ENCODE measurements at regions not wholly inside any gene's neighbourhood (a gene's known extent, or its start where the extent isn't known, plus 50 kb on each side); places are given as distances from the start of the nearest gene placed in this dataset.

DNA sequence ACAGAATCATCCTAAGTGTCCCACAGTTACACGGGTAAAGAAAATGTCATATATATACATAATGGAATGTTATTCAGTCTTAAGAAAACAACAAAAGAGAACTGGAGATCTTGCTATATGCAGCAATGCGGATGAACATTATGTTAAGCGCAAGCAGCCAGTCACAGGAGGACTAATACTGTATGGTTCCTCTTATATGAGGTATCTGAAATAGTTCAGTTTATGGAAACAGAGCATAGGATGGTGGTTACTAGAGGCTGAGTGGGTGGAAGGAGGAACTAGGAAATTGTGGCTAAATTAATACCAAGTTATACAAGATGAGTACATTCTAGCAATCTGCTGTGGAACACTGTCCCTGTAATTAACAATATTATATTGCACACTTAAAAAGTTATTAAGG lies 834.3 kb downstream of the KCNT2 start:
- intact Hi-C loops (cut with micrococcal nuclease) (no loop called here), in situ Hi-C loops (cut with MboI) (no loop called here)
- no TSS peak for BruUV-seq (replicated peaks)
- ChIA-PET POLR2A (no interaction called here), CTCF (ENCODE audit: low intra/inter-chr PET ratio) (no interaction called here)
- H3K9ac ChIP-seq (ENCODE audit: insufficient read depth in 1 of 2, low read depth in 2 of 2, low read length in 2 of 2): no peak overlapping the region
- no peak overlapping the region for H2AFZ ChIP-seq (ENCODE audit: low read depth, low read length)
- WGBS (ENCODE audit: insufficient coverage, low coverage, missing lambda C conversion rate): 27% methylated on average over 3 of the region's 3 CpGs
- ATAC-seq: peak; percentile 33; the same call in 1 of the 3 replicates
- H3K9me3 ChIP-seq (replicated peaks; ENCODE audit: control insufficient read depth, insufficient read depth, low read depth, low read length): no peaks in the 10 kb centered on the region
- H3K27me3 ChIP-seq (ENCODE audit: control insufficient read depth in 2 of 2, insufficient read depth in 2 of 2, low read length in 2 of 2): no peaks in the 10 kb centered on the region
- H4K20me1 ChIP-seq (replicated peaks; ENCODE audit: control insufficient read depth, insufficient read depth, low read length): no peaks in the 10 kb centered on the region
- H3K36me3 ChIP-seq (ENCODE audit: control insufficient read depth, insufficient read depth, low read length): no peaks in the 10 kb centered on the region
- no peaks in the 10 kb centered on the region for H3K4me1 ChIP-seq (replicated peaks in 1 of 2; ENCODE audit: control insufficient read depth in 2 of 2, insufficient read depth in 2 of 2, low read length in 2 of 2)
- no peak for DNase-seq (ENCODE audit: extremely low read depth in 1 of 4, low spot score in 3 of 4)
- no peak for TF ChIP-seq ARNT (IDR thresholded peaks at IDR 0.05)
- no peak for TF ChIP-seq PML (IDR thresholded peaks at IDR 0.05; ENCODE audit: low read length)
- no peak for FAIRE-seq
- no peak overlapping the region for H3K4me2 ChIP-seq (ENCODE audit: insufficient read depth, low read length)
- no peak overlapping the region for H3K27ac ChIP-seq (ENCODE audit: extremely low read depth, low read depth, low read length)
- no peaks in the 10 kb centered on the region for H3K79me2 ChIP-seq (ENCODE audit: control insufficient read depth, insufficient read depth, low read length)
- no peak overlapping the region for H3K4me3 ChIP-seq
- H3K9me1 ChIP-seq (ENCODE audit: control insufficient read depth, insufficient read depth, low read length): no peaks in the 10 kb centered on the region

DNA sequence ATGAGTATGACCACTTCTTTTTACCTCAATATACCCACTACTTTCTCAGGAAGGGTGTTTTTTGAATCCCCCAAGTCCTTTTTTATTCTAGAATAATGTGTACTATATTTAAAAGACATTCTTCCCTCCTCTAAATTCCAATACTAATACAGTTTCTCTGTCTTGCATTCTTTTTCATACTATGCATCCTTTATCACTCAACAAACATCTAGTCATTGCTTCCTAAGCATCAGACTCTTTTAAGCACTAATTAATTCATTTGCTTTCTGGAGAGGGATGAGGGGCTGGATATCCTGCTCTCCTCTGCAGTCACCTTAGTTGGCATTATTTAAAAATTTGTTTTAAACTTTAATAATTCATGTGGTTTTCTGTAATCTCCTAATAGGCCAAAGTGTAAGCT lies 838.8 kb downstream of the KCNT2 start:
- Histone ChIP-seq H3K79me2 (ENCODE audit: control insufficient read depth, insufficient read depth, low read length) (no peaks in the 10 kb centered on the region), H3K27ac (ENCODE audit: extremely low read depth, low read depth, low read length) (no peak overlapping the region), H3K36me3 (ENCODE audit: control insufficient read depth, insufficient read depth, low read length) (no peaks in the 10 kb centered on the region), H2AFZ (ENCODE audit: low read depth, low read length) (no peak overlapping the region), H3K4me1 (replicated peaks in 1 of 2; ENCODE audit: control insufficient read depth in 2 of 2, insufficient read depth in 2 of 2, low read length in 2 of 2) (no peaks in the 10 kb centered on the region), H3K27me3 (ENCODE audit: control insufficient read depth in 2 of 2, insufficient read depth in 2 of 2, low read length in 2 of 2) (no peaks in the 10 kb centered on the region), H3K9me1 (ENCODE audit: control insufficient read depth, insufficient read depth, low read length) (no peaks in the 10 kb centered on the region), H3K4me3 (no peak overlapping the region), H3K9me3 (replicated peaks; ENCODE audit: control insufficient read depth, insufficient read depth, low read depth, low read length) (no peaks in the 10 kb centered on the region), H3K4me2 (ENCODE audit: insufficient read depth, low read length) (no peak overlapping the region), H4K20me1 (replicated peaks; ENCODE audit: control insufficient read depth, insufficient read depth, low read length) (no peaks in the 10 kb centered on the region), H3K9ac (ENCODE audit: insufficient read depth in 1 of 2, low read depth in 2 of 2, low read length in 2 of 2) (no peak overlapping the region)
- no TSS peak for BruUV-seq (replicated peaks)
- intact Hi-C loops (cut with micrococcal nuclease): no loop called here
- FAIRE-seq (no peak), DNase-seq (ENCODE audit: extremely low read depth in 1 of 4, low spot score in 3 of 4) (no peak), ATAC-seq (no peak)
- in situ Hi-C loops (cut with MboI): no loop called here
- ChIA-PET CTCF (ENCODE audit: low intra/inter-chr PET ratio) (no interaction called here), POLR2A (no interaction called here)
- TF ChIP-seq SREBF1 (IDR thresholded peaks at IDR 0.05; ENCODE audit: borderline replicate concordance, low read depth, low read length) (no peak), ADNP (tag; IDR thresholded peaks at IDR 0.05) (no peak), NFE2L1 (tag; IDR thresholded peaks at IDR 0.05; ENCODE audit: borderline replicate concordance, low read depth) (no peak), PHB2 (IDR thresholded peaks at IDR 0.05; ENCODE audit: low read depth) (no peak), BRCA1 (IDR thresholded peaks at IDR 0.05) (no peak), BRCA1 (CRISPR knock-in tag; IDR thresholded peaks at IDR 0.05) (no peak), ZKSCAN8 (CRISPR knock-in tag; IDR thresholded peaks at IDR 0.05) (no peak), KDM5B (IDR thresholded peaks at IDR 0.05; ENCODE audit: insufficient replicate concordance, low read depth, low read length) (no peak), SIN3A (IDR thresholded peaks at IDR 0.05; ENCODE audit: borderline replicate concordance in 2 of 2, control insufficient read depth in 1 of 2, low read depth in 2 of 2, low read length in 2 of 2) (no peak), ZNF41 (CRISPR knock-in tag; conservative IDR thresholded peaks at IDR 0.05) (no peak), ZC3H8 (IDR thresholded peaks at IDR 0.05) (no peak), POLR2H (tag; IDR thresholded peaks at IDR 0.05; ENCODE audit: low read depth) (no peak), FOXP1 (CRISPR knock-in tag; IDR thresholded peaks at IDR 0.05) (no peak)
- TF ChIP-seq, protein P1, sequence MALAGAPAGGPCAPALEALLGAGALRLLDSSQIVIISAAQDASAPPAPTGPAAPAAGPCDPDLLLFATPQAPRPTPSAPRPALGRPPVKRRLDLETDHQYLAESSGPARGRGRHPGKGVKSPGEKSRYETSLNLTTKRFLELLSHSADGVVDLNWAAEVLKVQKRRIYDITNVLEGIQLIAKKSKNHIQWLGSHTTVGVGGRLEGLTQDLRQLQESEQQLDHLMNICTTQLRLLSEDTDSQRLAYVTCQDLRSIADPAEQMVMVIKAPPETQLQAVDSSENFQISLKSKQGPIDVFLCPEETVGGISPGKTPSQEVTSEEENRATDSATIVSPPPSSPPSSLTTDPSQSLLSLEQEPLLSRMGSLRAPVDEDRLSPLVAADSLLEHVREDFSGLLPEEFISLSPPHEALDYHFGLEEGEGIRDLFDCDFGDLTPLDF (CRISPR knock-in tag; IDR thresholded peaks at IDR 0.05): no peak
- TF ChIP-seq, protein P2, sequence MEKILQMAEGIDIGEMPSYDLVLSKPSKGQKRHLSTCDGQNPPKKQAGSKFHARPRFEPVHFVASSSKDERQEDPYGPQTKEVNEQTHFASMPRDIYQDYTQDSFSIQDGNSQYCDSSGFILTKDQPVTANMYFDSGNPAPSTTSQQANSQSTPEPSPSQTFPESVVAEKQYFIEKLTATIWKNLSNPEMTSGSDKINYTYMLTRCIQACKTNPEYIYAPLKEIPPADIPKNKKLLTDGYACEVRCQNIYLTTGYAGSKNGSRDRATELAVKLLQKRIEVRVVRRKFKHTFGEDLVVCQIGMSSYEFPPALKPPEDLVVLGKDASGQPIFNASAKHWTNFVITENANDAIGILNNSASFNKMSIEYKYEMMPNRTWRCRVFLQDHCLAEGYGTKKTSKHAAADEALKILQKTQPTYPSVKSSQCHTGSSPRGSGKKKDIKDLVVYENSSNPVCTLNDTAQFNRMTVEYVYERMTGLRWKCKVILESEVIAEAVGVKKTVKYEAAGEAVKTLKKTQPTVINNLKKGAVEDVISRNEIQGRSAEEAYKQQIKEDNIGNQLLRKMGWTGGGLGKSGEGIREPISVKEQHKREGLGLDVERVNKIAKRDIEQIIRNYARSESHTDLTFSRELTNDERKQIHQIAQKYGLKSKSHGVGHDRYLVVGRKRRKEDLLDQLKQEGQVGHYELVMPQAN (IDR thresholded peaks at IDR 0.05; ENCODE audit: borderline replicate concordance): no peak

Data from K562 (cell line).